ENCODE measurements at regions not wholly inside any gene's neighbourhood (a gene's known extent, or its start where the extent isn't known, plus 50 kb on each side); places are given as distances from the start of the nearest gene placed in this dataset.
"Not testable (repeated sequence)": the region's sequence is repeated elsewhere in the genome, so short reads cannot be mapped to it uniquely, and the experiment has no call there.

- DNase-seq, result no peak
Measured at GRCh38 chr19:31448221-31448657, 99.0 kb upstream of the TSHZ3 start.

GRCh38 chr19:31449379-31449778 lies 100.1 kb upstream of the TSHZ3 start:
- no peak for DNase-seq

- no peak for DNase-seq
Measured at GRCh38 chr19:31450696-31451095, 101.5 kb upstream of the TSHZ3 start.

- no peak for DNase-seq
Measured at GRCh38 chr19:31451686-31452330, 102.6 kb upstream of the TSHZ3 start.

GRCh38 chr19:31459430-31459829 lies 110.2 kb upstream of the TSHZ3 start:
- DNase-seq, result no peak

GRCh38 chr19:31461814-31462539 lies 112.7 kb upstream of the TSHZ3 start:
- DNase-seq, result no peak

GRCh38 chr19:31470229-31470939 lies 121.1 kb upstream of the TSHZ3 start:
- DNase-seq, result no peak

- DNase-seq, result no peak
Measured at GRCh38 chr19:31470952-31471351, 121.7 kb upstream of the TSHZ3 start.

GRCh38 chr19:31478241-31478640 lies 129.0 kb upstream of the TSHZ3 start:
- DNase-seq, result no peak

- DNase-seq, result no peak
Measured at GRCh38 chr19:31483226-31483857, 134.1 kb upstream of the TSHZ3 start.

- not testable (repeated sequence) for DNase-seq
Measured at GRCh38 chr19:31484858-31485410, 135.7 kb upstream of the TSHZ3 start.

GRCh38 chr19:31485472-31485871 lies 136.2 kb upstream of the TSHZ3 start:
- no peak for DNase-seq

GRCh38 chr19:31491242-31491641 lies 142.0 kb upstream of the TSHZ3 start:
- no peak for DNase-seq

- no peak for DNase-seq
Measured at GRCh38 chr19:31492050-31492449, 142.8 kb upstream of the TSHZ3 start.

- DNase-seq, result no peak
Measured at GRCh38 chr19:31496076-31496475, 146.8 kb upstream of the TSHZ3 start.

- DNase-seq, result no peak
Measured at GRCh38 chr19:31497709-31498108, 148.5 kb upstream of the TSHZ3 start.

- no peak for DNase-seq
Measured at GRCh38 chr19:31498781-31499180, 149.5 kb upstream of the TSHZ3 start.

GRCh38 chr19:31499281-31500196 lies 150.3 kb upstream of the TSHZ3 start:
- no peak for DNase-seq

- no peak for DNase-seq
Measured at GRCh38 chr19:31500197-31500830, 151.1 kb upstream of the TSHZ3 start.

- no peak for DNase-seq
Measured at GRCh38 chr19:31500946-31501345, 151.7 kb upstream of the TSHZ3 start.

GRCh38 chr19:31501427-31502195 lies 152.4 kb upstream of the TSHZ3 start:
- no peak for DNase-seq

Measured in effector CD4-positive, alpha-beta T cell (primary cell).